Neural progenitor cell (in vitro differentiated cells): ENCODE measurements at regions not wholly inside any gene's neighbourhood (a gene's known extent, or its start where the extent isn't known, plus 50 kb on each side); places are given as distances from the start of the nearest gene placed in this dataset.

ENCODE experiments used
- CTCF ChIP-seq: fragments of 200-600 bp; sonication (generic); IDR thresholded peaks from 2 replicates; pipeline ENCODE4 v1.5.1; 2017; ENCODE audit warnings: antibody characterized with exemption, mild to moderate bottlenecking
- EZH2 ChIP-seq: fragments of 200-600 bp; sonication (generic); IDR thresholded peaks from 2 replicates; pipeline ENCODE4 v1.6.1; 2017; ENCODE audit warnings: antibody characterized with exemption, mild to moderate bottlenecking, moderate library complexity
- EZH2phosphoT487 ChIP-seq: fragments of 200-600 bp; sonication (generic); IDR thresholded peaks from 2 replicates; pipeline ENCODE4 v1.6.1; 2017; ENCODE audit warnings: antibody characterized with exemption

- TF ChIP-seq CTCF (peak; percentile 52), EZH2 (no peak), EZH2phosphoT487 (no peak)
Observed at GRCh38 chr18:60676815-60677214, 304.2 kb upstream of the MC4R start.
